ENCODE measurements at regions not wholly inside any gene's neighbourhood (a gene's known extent, or its start where the extent isn't known, plus 50 kb on each side); places are given as distances from the start of the nearest gene placed in this dataset.
"Not testable (repeated sequence)": the region's sequence is repeated elsewhere in the genome, so short reads cannot be mapped to it uniquely, and the experiment has no call there.

DNA sequence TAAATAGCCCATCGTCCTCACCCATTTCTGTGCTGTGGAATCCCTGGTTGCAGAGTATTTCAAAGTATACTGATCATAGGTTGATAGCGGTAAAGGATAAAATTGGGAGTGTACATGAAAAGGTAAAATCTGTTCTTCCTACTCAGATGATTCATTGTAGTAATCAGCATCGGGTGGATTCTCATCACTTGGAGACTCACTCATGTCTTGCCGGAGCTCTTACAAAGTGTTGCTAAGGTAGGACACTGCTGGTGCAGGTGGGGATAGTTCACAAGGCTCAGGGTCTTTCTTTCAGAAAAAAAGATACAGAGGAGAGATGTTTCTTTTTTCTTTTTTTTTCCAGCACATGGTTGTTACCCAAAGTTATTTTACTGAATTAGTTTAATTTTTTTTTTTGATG lies 84.8 kb downstream of the MTNR1B start:
- TF ChIP-seq CTCF (IDR thresholded peaks at IDR 0.05; ENCODE audit: insufficient read depth, low read length, poor library complexity, severe bottlenecking) = no peak
- Histone ChIP-seq H3K36me3 (ENCODE audit: control insufficient read depth, insufficient read depth, low read length) (no peaks in the 10 kb centered on the region), H3K27me3 (replicated peaks; ENCODE audit: control insufficient read depth, insufficient read depth, low read length) (no peaks in the 10 kb centered on the region), H3K4me3 (replicated peaks; ENCODE audit: low read depth, low read length) (no peak overlapping the region)
- no peak for DNase-seq (ENCODE audit: extremely low read depth, insufficient read length)

GRCh38 chr11:93054881-93055280 lies 85.4 kb downstream of the MTNR1B start:
- H3K27me3 ChIP-seq (replicated peaks; ENCODE audit: control insufficient read depth, insufficient read depth, low read length) = no peaks in the 10 kb centered on the region
- peak; percentile 6 for DNase-seq (ENCODE audit: extremely low read depth, insufficient read length)
- no peak overlapping the region for H3K4me3 ChIP-seq (replicated peaks; ENCODE audit: low read depth, low read length)
- H3K36me3 ChIP-seq (ENCODE audit: control insufficient read depth, insufficient read depth, low read length) = no peaks in the 10 kb centered on the region
- no peak for TF ChIP-seq CTCF (IDR thresholded peaks at IDR 0.05; ENCODE audit: insufficient read depth, low read length, poor library complexity, severe bottlenecking)

- no peaks in the 10 kb centered on the region for H3K36me3 ChIP-seq (ENCODE audit: control insufficient read depth, insufficient read depth, low read length)
- no peak for DNase-seq (ENCODE audit: extremely low read depth, insufficient read length)
- no peaks in the 10 kb centered on the region for H3K27me3 ChIP-seq (replicated peaks; ENCODE audit: control insufficient read depth, insufficient read depth, low read length)
- no peak for TF ChIP-seq CTCF (IDR thresholded peaks at IDR 0.05; ENCODE audit: insufficient read depth, low read length, poor library complexity, severe bottlenecking)
- H3K4me3 ChIP-seq (replicated peaks; ENCODE audit: low read depth, low read length) = no peak overlapping the region
These were observed 89.9 kb downstream of the MTNR1B start for GRCh38 chr11:93059117-93059957.

GRCh38 chr11:93063086-93063485 lies 93.6 kb downstream of the MTNR1B start:
- TF ChIP-seq CTCF (IDR thresholded peaks at IDR 0.05; ENCODE audit: insufficient read depth, low read length, poor library complexity, severe bottlenecking) = no peak
- H3K4me3 ChIP-seq (replicated peaks; ENCODE audit: low read depth, low read length) = no peak overlapping the region
- H3K27me3 ChIP-seq (replicated peaks; ENCODE audit: control insufficient read depth, insufficient read depth, low read length) = no peaks in the 10 kb centered on the region; the same call in 1 of the 2 replicates
- no peak for DNase-seq (ENCODE audit: extremely low read depth, insufficient read length)
- no peaks in the 10 kb centered on the region for H3K36me3 ChIP-seq (ENCODE audit: control insufficient read depth, insufficient read depth, low read length)

GRCh38 chr11:93065074-93065674 lies 95.7 kb downstream of the MTNR1B start:
- H3K4me3 ChIP-seq (replicated peaks; ENCODE audit: low read depth, low read length); H3K27me3 ChIP-seq (replicated peaks; ENCODE audit: control insufficient read depth, insufficient read depth, low read length); H3K36me3 ChIP-seq (ENCODE audit: control insufficient read depth, insufficient read depth, low read length); DNase-seq (ENCODE audit: extremely low read depth, insufficient read length): not testable (repeated sequence)
- TF ChIP-seq CTCF (IDR thresholded peaks at IDR 0.05; ENCODE audit: insufficient read depth, low read length, poor library complexity, severe bottlenecking) = peak; percentile 52
